ENCODE measurements at regions not wholly inside any gene's neighbourhood (a gene's known extent, or its start where the extent isn't known, plus 50 kb on each side); places are given as distances from the start of the nearest gene placed in this dataset.

DNA sequence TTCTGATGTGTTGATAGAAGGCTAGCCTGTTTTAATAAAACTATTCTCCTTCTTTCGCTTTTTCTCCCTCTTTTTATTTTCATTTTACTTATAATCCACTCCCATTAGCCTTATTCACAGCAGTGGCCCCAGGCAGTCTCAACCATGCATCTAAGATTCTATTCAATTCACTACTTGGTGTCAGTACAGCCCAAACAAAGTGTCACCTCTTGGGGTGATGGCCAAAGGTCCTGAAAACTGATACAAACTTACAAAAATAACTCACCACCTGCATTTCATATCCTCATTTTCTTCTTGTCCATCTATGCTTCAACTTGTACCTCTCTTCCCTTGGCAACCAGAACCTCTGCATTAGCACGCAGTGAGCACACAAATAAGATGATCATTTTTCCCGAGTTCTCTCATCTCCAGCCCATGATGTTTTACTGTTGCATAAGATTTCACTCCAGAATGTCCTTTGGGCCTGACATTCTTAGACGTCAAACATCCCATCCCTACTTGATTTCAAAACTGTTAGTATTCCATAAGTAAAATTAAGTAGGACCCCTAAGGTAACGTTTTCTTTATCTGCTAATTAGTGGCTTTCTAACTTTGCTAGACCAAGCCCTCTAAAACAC lies 559.3 kb upstream of the TNP1 start:
- Mint-ChIP-seq H3K4me1 (ENCODE audit: low read depth) (no peaks in the 10 kb centered on the region), H3K27me3 (ENCODE audit: low read depth) (no peaks in the 10 kb centered on the region), H3K36me3 (ENCODE audit: insufficient read depth) (no peaks in the 10 kb centered on the region), H3K4me3 (no peak overlapping the region), H3K9me3 (no peaks in the 10 kb centered on the region)
- DNase-seq (no peak), ATAC-seq (no peak)

- ATAC-seq = no peak
- no peak overlapping the region for H3K4me3 Mint-ChIP-seq
- H3K9me3 Mint-ChIP-seq = no peaks in the 10 kb centered on the region
- no peak for DNase-seq
- no peaks in the 10 kb centered on the region for H3K27me3 Mint-ChIP-seq (ENCODE audit: low read depth)
- H3K36me3 Mint-ChIP-seq (ENCODE audit: insufficient read depth) = no peaks in the 10 kb centered on the region
- H3K4me1 Mint-ChIP-seq (ENCODE audit: low read depth) = no peaks in the 10 kb centered on the region
Observed at GRCh38 chr2:217418544-217418943, 558.7 kb upstream of the TNP1 start.

- no peaks in the 10 kb centered on the region for H3K4me1 Mint-ChIP-seq (ENCODE audit: low read depth)
- H3K9me3 Mint-ChIP-seq = no peaks in the 10 kb centered on the region
- H3K36me3 Mint-ChIP-seq (ENCODE audit: insufficient read depth) = no peaks in the 10 kb centered on the region
- DNase-seq = no peak
- H3K4me3 Mint-ChIP-seq = no peak overlapping the region
- ATAC-seq = no peak
- H3K27me3 Mint-ChIP-seq (ENCODE audit: low read depth) = no peaks in the 10 kb centered on the region
Observed at GRCh38 chr2:217418090-217418489, 558.2 kb upstream of the TNP1 start.

GRCh38 chr2:217417536-217417935 lies 557.7 kb upstream of the TNP1 start:
- H3K36me3 Mint-ChIP-seq (ENCODE audit: insufficient read depth) = no peaks in the 10 kb centered on the region
- H3K27me3 Mint-ChIP-seq (ENCODE audit: low read depth) = no peaks in the 10 kb centered on the region
- no peaks in the 10 kb centered on the region for H3K4me1 Mint-ChIP-seq (ENCODE audit: low read depth)
- ATAC-seq (no peak), DNase-seq (no peak)
- no peaks in the 10 kb centered on the region for H3K9me3 Mint-ChIP-seq
- H3K4me3 Mint-ChIP-seq = no peak overlapping the region

GRCh38 chr2:217415316-217415715 lies 555.5 kb upstream of the TNP1 start:
- Mint-ChIP-seq H3K27me3 (ENCODE audit: low read depth) (peaks cover 3% of the 10 kb centered on the region), H3K4me1 (ENCODE audit: low read depth) (no peaks in the 10 kb centered on the region), H3K36me3 (ENCODE audit: insufficient read depth) (no peaks in the 10 kb centered on the region), H3K9me3 (no peaks in the 10 kb centered on the region), H3K4me3 (no peak overlapping the region)
- ATAC-seq (no peak), DNase-seq (no peak)

- no peak for DNase-seq
- Mint-ChIP-seq H3K4me1 (ENCODE audit: low read depth) (no peaks in the 10 kb centered on the region), H3K36me3 (ENCODE audit: insufficient read depth) (no peaks in the 10 kb centered on the region), H3K4me3 (no peak overlapping the region), H3K27me3 (ENCODE audit: low read depth) (peaks cover 3% of the 10 kb centered on the region), H3K9me3 (no peaks in the 10 kb centered on the region)
- no peak for ATAC-seq
Observed at GRCh38 chr2:217414429-217414828, 554.6 kb upstream of the TNP1 start.

DNA sequence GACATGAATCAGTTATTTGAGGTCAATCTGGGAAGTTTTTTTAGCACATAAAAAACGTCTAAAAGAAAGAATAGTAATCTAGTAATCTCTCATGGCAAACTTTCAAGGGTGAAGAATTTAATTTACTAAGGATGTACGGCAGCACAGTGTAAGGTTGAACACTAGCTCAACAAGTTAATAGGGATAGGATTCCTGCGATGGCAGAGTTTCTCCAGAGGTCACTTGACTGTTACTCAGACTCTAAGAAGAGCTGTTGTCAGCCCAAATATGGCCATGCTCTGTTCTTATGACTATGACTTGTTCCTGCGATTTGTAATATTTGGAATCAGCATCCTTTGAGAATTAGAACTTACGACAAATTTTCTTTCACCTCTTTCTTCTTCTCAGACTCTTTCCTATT lies 553.3 kb upstream of the TNP1 start:
- Mint-ChIP-seq H3K4me3 (no peak overlapping the region), H3K4me1 (ENCODE audit: low read depth) (no peaks in the 10 kb centered on the region), H3K36me3 (ENCODE audit: insufficient read depth) (no peaks in the 10 kb centered on the region), H3K27me3 (ENCODE audit: low read depth) (peaks cover 3% of the 10 kb centered on the region), H3K9me3 (no peaks in the 10 kb centered on the region)
- no peak for DNase-seq
- no peak for ATAC-seq

GRCh38 chr2:217412721-217413120 lies 552.9 kb upstream of the TNP1 start:
- no peaks in the 10 kb centered on the region for H3K36me3 Mint-ChIP-seq (ENCODE audit: insufficient read depth)
- DNase-seq (no peak), ATAC-seq (no peak)
- no peaks in the 10 kb centered on the region for H3K9me3 Mint-ChIP-seq
- peaks cover 3% of the 10 kb centered on the region for H3K27me3 Mint-ChIP-seq (ENCODE audit: low read depth)
- no peaks in the 10 kb centered on the region for H3K4me1 Mint-ChIP-seq (ENCODE audit: low read depth)
- no peak overlapping the region for H3K4me3 Mint-ChIP-seq

- Mint-ChIP-seq H3K4me3 (no peak overlapping the region), H3K9me3 (no peaks in the 10 kb centered on the region), H3K36me3 (ENCODE audit: insufficient read depth) (no peaks in the 10 kb centered on the region), H3K27me3 (ENCODE audit: low read depth) (peaks cover 3% of the 10 kb centered on the region), H3K4me1 (ENCODE audit: low read depth) (no peaks in the 10 kb centered on the region)
- ATAC-seq (no peak), DNase-seq (no peak)
Observed at GRCh38 chr2:217412277-217412676, 552.4 kb upstream of the TNP1 start.

GRCh38 chr2:217410681-217410960 lies 550.8 kb upstream of the TNP1 start:
- ATAC-seq (no peak), DNase-seq (no peak)
- H3K27me3 Mint-ChIP-seq (ENCODE audit: low read depth) = peaks cover 3% of the 10 kb centered on the region
- no peaks in the 10 kb centered on the region for H3K4me1 Mint-ChIP-seq (ENCODE audit: low read depth)
- H3K36me3 Mint-ChIP-seq (ENCODE audit: insufficient read depth) = no peaks in the 10 kb centered on the region
- H3K4me3 Mint-ChIP-seq = no peak overlapping the region
- H3K9me3 Mint-ChIP-seq = no peaks in the 10 kb centered on the region

- Mint-ChIP-seq H3K9me3 (no peaks in the 10 kb centered on the region), H3K27me3 (ENCODE audit: low read depth) (peaks cover 3% of the 10 kb centered on the region), H3K4me1 (ENCODE audit: low read depth) (no peaks in the 10 kb centered on the region), H3K4me3 (no peak overlapping the region), H3K36me3 (ENCODE audit: insufficient read depth) (no peaks in the 10 kb centered on the region)
- ATAC-seq (no peak), DNase-seq (no peak)
Observed at GRCh38 chr2:217409949-217410680, 550.3 kb upstream of the TNP1 start.

GRCh38 chr2:217407362-217407761 lies 547.5 kb upstream of the TNP1 start:
- no peaks in the 10 kb centered on the region for H3K9me3 Mint-ChIP-seq

DNA sequence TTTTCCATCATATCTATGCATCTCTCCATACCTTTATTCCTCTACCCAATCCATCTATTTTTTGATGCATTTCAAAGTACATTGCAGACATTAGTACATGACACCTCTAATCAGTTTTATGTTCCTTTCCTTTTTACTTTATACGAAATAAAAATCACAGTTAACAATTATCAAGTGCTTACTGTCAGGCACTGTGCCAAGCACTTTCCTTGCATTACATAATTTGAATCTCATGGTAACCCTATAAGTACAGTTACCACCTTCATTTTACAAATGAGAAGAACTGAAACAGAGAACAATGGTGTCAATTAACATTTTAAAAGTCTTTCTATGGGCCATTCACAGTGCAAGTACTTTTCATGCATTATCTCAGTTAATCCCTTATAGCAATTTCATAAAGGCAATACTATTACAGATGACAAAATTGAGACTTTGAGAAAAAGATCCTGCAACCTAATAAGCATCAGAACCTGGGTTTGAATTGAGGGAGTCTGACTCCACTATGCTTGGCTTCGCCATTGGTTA lies 544.4 kb upstream of the TNP1 start:
- H3K4me1 Mint-ChIP-seq (ENCODE audit: low read depth) = peaks cover 2% of the 10 kb centered on the region
- DNase-seq (no peak), ATAC-seq (no peak)
- H3K9me3 Mint-ChIP-seq = no peaks in the 10 kb centered on the region
- H3K27me3 Mint-ChIP-seq (ENCODE audit: low read depth) = no peaks in the 10 kb centered on the region
- H3K36me3 Mint-ChIP-seq (ENCODE audit: insufficient read depth) = no peaks in the 10 kb centered on the region
- no peak overlapping the region for H3K4me3 Mint-ChIP-seq

More at GRCh38 chr2:217407362-217407761, 547.5 kb upstream of the TNP1 start:
- DNase-seq (no peak), ATAC-seq (no peak)
- Mint-ChIP-seq H3K4me1 (ENCODE audit: low read depth) (no peaks in the 10 kb centered on the region), H3K27me3 (ENCODE audit: low read depth) (peaks cover 3% of the 10 kb centered on the region), H3K4me3 (no peak overlapping the region), H3K36me3 (ENCODE audit: insufficient read depth) (no peaks in the 10 kb centered on the region)

- peaks cover 11% of the 10 kb centered on the region for H3K4me1 Mint-ChIP-seq (ENCODE audit: low read depth)
- ATAC-seq (no peak), DNase-seq (no peak)
- H3K9me3 Mint-ChIP-seq = no peaks in the 10 kb centered on the region
- H3K4me3 Mint-ChIP-seq = no peak overlapping the region
- no peaks in the 10 kb centered on the region for H3K36me3 Mint-ChIP-seq (ENCODE audit: insufficient read depth)
- H3K27me3 Mint-ChIP-seq (ENCODE audit: low read depth) = no peaks in the 10 kb centered on the region
Observed at GRCh38 chr2:217402761-217403383, 543.0 kb upstream of the TNP1 start.

DNA sequence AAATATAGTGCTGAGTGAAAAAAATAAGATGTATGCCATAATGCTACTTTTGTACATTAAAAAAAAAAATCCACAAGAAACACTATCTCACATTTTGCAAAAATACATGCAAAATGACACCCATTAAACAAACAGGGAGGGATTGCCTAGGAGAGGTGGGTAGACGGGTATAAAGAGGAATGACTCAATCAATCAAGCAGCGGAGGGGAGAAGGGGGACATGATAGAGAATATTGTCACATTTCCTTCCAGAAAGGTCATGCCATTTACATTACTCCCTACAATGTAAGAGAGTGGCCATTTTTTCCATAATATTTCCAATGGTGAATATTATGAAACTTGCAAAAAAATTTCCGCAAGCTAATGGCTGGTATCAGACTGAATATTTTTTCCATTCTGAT lies 542.3 kb upstream of the TNP1 start:
- ATAC-seq (no peak), DNase-seq (no peak)
- H3K36me3 Mint-ChIP-seq (ENCODE audit: insufficient read depth) = no peaks in the 10 kb centered on the region
- H3K27me3 Mint-ChIP-seq (ENCODE audit: low read depth) = no peaks in the 10 kb centered on the region
- peaks cover 11% of the 10 kb centered on the region for H3K4me1 Mint-ChIP-seq (ENCODE audit: low read depth)
- H3K4me3 Mint-ChIP-seq = no peak overlapping the region
- no peaks in the 10 kb centered on the region for H3K9me3 Mint-ChIP-seq

Measured in activated T-cell treated with anti-CD3 and anti-CD28 coated beads, Interleukin-2, amount 50 U/mL, for 4 hours (primary cell).